LoVo (cell line): ENCODE measurements at regions not wholly inside any gene's neighbourhood (a gene's known extent, or its start where the extent isn't known, plus 50 kb on each side); places are given as distances from the start of the nearest gene placed in this dataset.

Experiments
- DNase-seq: peaks from one replicate; pipeline ENCODE4 v3.0.0-alpha.2; 2016; ENCODE audit warnings: low spot score

- no peak for DNase-seq
Observed at GRCh38 chr15:59953392-59953883, 50.7 kb upstream of the FOXB1 start.

GRCh38 chr15:59952960-59953359, 51.2 kb upstream of the FOXB1 start:
- no peak for DNase-seq

GRCh38 chr15:59950603-59951388, 53.3 kb upstream of the FOXB1 start:
- no peak for DNase-seq

- DNase-seq: no peak
Observed at GRCh38 chr15:59948924-59949613, 55.0 kb upstream of the FOXB1 start.

GRCh38 chr15:59946084-59946483, 58.0 kb upstream of the FOXB1 start:
- no peak for DNase-seq

- no peak for DNase-seq
Observed at GRCh38 chr15:59945036-59945435, 59.1 kb upstream of the FOXB1 start.

GRCh38 chr15:59941612-59942011, 62.5 kb upstream of the FOXB1 start:
- no peak for DNase-seq

DNA sequence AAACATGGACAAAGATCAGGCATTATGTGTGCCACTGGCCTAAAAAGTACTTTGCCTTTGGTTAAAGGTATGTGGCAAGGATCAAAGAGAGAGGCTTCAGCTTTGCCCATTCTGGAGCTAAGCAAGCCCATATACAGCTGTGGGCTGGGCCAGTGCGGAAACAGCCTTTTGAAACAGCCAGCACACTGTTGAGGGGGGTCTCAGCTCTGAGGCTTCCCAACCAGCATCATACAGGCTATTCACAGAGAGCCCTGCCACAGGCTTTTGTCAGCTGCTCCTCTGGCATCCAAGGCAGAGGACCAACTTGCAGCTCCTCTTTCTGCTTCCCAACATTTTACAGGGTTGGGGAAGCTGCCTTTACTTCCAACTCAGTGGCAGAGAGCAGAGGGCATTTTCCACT, 63.2 kb upstream of the FOXB1 start:
- DNase-seq: no peak

- no peak for DNase-seq
Observed at GRCh38 chr15:59940456-59940855, 63.7 kb upstream of the FOXB1 start.

DNA sequence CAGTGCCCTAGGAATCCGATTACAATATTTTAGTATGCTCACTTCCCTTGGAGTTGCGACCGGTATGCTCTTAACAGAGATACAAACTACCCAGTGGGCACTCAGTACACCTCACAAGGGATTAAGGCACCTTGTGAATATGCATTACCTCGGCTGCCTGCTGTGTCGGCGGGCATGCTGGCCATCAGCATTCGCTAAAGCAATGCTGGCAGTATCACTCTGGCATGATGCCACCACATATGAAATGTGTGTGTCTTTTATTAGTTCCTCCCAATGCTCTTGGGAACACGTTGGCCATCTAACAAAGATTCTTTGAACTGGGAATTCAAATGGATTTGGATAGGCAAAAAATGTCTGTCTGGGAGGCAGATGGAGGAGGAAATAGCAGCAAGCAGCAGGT, 67.4 kb upstream of the FOXB1 start:
- no peak for DNase-seq

DNA sequence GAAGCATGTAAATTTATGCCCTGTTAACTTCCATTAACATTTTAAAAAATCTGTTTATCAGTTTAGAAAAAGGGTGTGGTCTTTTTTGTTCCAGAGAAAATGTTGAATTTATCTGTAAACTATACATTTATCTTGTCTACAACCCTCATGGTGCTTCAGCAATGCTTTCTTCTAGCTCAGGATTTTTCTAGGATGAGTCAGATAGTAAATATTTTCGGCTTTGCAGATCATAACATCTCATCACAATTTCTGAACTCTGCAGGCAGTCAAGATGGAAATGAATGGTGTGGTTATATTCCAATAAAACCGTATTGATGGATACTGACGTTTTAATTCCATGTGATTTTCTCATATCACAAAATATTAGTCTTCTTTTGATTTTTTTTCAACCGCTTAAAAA, 70.5 kb upstream of the FOXB1 start:
- DNase-seq: peak; percentile 32

DNA sequence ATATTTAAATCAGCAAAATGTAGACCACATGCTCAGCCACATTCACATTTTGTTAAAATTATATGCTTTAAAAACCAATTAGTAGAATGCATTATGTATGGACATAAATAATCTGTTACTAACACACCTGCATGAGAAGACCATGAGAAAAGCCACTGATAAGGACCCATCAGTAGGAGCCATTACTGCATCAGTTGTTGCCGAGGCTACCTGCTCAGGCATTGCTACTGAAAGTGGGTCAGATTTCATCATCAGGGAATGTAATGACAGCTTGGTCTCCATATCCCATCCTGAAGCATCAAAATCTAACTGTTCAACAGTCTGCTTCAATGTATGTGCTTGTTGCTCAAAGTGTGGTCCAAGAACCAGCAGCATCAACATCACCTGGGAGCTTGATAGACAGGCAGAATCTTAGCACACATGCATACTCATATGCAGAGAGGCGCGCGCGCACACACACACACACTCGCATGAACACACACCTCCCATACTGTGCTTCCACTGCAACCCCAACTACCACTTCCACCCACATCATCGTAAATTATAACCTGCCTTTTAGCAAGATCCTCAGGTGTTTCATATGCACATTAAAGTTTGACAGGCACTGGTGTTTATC, 72.4 kb upstream of the FOXB1 start:
- no peak for DNase-seq

GRCh38 chr15:59924812-59925522, 79.1 kb upstream of the FOXB1 start:
- no peak for DNase-seq

GRCh38 chr15:59924096-59924495, 80.0 kb upstream of the FOXB1 start:
- no peak for DNase-seq

DNA sequence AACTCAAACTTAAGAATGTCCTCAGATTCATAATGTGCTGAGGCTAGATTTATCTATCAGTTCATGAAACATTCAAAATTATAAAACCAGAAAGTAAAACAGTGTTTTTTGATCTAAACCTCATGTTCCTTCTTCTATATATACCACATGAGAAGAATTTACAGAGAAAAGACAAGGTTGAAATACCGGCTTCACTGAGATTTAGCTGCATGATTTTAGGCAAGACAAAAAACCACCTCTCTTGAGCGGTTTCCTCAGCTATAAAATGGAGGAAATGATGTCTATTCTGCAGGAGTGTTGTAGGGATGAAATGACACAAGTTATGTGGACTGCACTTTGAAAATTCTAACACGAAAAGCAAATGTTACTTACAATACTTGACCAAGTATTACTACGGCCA, 80.6 kb upstream of the FOXB1 start:
- no peak for DNase-seq

GRCh38 chr15:59918994-59919951, 84.8 kb upstream of the FOXB1 start:
- DNase-seq: no peak

DNA sequence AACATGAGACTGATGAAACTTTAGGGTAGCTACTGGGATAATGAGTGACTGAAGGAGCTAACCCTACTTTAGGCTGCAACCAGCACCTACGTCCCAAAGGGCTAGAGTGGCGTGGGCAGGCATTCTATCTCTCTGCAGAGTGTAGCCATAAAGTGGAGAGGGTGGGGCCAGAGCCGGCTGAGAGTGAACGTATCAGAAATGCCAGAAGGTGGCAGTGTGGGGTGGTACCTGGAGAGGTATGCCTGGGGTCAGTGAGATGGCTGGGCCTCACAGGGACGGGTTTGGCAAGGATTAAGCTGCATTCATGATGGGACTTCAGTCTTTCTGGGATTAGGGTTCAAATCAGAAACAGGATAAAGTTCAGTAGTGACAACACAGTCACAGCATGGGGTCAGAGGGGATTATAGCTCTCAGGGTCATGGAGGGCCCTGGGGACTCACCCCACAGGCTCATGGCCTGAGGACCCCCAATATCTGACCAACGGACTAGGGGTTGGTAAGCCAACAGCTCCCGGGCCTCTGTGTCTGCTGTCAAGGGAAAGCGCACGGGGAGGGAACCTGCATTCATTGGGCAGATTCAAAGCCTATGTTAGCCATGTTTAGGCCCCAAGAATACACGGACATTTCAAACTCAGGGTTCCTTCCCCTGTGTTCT, 86.5 kb upstream of the FOXB1 start:
- DNase-seq: peak; percentile 73

DNA sequence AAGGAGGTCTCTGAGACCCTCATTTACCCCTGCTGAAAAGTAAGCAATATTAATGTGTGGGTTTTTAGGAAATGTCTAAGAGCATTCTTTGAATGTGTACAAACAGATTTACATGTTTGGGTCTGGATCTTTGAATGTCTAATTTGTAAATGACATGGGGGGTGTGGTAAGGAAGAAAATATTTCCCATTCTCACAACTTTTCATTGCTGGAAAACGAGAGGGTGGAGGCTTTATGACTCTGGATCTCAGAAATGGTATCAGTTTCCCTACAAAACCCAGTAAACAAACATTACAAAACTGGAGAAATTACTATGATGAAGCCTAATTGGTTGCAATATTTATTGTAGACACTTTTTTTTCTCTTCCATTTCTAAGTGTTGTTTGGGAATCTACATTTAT, 98.1 kb upstream of the FOXB1 start:
- no peak for DNase-seq

DNA sequence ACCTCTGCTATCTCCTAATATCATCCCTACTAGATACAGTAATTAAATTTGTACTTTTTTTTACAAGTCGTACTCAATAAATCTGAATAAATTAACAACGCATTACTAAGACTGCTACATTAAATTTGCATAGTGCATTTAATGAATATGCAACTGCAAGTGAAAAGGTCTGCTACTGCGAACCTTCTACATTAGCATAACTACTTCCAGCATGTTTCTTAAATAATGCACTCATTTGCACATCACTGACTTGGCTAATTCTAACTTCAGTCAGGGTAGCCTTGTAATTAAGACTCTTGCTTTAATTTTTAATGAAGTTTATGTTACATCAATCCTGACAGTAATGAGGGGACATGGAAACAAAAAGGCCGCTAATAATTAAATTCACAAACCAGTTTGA, 98.9 kb upstream of the FOXB1 start:
- no peak for DNase-seq

DNA sequence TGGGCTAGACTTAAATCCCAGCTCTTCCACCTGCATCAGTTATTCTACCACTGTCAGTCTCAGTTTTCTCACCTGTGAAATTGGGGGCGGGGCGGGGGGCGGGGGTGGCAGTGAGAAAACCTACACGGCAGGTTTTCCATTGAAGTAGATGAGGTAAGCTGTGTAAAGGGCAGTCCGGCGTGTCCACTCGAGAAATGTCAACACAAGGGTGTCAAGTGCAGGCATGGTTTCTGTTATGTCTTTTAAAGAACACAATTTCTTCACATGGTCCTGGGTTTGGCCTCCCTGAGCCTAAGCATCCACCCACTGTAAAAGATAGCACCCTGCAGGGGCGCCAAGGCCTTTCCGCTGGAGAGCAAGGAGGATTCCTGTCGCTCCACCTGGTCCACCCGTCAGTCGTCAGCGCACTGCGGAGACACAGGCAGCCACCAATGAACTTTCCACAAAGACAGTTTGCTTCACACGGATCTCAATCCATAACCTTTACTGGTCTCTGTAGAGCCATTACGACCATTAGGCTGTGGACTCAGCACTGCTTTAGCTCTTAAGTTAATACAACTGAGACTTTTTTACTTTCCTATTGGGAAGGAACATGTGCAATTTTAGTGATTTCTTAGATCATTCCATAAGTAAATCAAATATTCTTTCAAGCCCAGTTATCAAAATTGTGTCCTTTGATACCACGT, 99.5 kb upstream of the FOXB1 start:
- DNase-seq: no peak
